ENCODE measurements at regions not wholly inside any gene's neighbourhood (a gene's known extent, or its start where the extent isn't known, plus 50 kb on each side); places are given as distances from the start of the nearest gene placed in this dataset.

DNA sequence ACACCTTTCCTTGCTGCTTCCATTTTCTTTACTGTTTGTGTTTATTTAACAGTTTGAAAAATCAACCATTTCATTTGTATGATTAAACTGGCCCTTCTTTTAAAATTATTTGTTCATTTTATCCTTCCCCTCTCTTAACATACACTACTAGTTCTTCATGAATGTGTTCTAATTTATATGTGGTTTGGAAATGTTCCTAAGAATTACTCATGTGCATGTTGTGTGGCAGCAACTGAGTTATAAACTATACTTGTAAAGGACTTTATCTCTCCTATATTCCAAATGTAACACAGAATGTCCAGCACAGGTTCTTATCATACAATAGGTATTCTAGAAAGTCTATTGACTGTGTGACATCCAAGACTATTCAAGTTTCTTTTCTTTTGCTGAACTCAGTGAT is 358.2 kb upstream of the MEF2C start:
- no peak for DNase-seq (ENCODE audit: low read depth in 2 of 2, low spot score in 1 of 2)

DNA sequence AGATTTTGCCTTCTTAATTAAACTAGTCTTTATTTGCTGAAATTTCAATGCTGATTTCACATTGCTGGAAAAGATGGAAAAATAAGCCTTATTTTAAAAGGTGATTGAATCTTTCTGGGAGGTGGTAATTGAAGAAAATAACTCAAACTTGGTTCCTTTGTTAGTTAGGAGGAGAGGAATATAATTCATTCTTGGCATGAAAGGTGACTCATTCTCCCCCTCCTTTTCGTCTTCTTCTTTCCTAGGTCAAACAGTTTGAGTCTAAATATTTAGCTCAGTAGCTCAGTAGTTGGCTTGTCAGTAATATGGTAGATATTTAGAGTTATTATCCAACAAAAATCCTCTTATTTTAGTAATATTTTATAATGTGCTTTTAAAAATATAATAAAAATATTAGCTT is 353.9 kb upstream of the MEF2C start:
- no peak for DNase-seq (ENCODE audit: low read depth in 2 of 2, low spot score in 1 of 2)

DNA sequence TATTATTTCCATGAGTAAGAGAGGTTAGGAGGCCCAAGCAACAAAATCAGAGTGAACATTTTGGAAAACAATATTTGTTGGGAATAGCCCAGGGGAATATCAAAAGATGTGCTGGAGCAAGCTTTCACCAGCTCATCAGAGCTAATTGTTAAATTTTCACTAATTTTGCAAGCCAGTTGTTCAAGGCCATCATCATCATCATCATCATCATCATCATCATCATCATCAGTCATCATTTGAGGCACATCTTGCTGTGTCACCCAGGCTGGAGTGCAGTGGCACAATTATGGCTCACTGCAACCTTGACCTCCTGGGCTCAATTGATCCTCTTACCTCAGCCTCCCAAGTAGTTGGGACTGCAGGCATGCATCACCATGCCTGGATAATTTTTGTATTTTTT is 350.5 kb upstream of the MEF2C start:
- DNase-seq (ENCODE audit: low read depth in 2 of 2, low spot score in 1 of 2) = no peak

DNA sequence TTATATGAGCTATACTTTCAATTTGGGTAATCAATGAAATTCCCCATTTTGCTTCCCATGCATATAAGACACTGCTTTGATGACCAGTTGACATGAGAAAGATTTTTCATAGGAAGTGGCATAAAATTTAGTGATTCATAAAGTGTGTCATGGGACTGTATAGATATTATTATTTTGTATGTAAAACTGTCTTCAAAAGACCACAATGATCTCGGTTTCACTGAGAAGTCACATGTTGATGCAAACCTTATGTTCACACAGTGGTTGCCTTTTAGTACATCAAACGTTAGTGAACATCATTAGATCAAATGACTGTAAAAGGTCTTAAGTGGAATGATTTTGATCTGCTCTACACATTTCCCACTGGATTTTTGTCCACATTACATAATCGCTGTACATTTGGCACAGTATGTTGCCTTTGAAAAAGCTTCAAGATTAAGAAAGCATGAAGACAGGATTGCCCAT is 349.2 kb upstream of the MEF2C start:
- no peak for DNase-seq (ENCODE audit: low read depth in 2 of 2, low spot score in 1 of 2)

DNA sequence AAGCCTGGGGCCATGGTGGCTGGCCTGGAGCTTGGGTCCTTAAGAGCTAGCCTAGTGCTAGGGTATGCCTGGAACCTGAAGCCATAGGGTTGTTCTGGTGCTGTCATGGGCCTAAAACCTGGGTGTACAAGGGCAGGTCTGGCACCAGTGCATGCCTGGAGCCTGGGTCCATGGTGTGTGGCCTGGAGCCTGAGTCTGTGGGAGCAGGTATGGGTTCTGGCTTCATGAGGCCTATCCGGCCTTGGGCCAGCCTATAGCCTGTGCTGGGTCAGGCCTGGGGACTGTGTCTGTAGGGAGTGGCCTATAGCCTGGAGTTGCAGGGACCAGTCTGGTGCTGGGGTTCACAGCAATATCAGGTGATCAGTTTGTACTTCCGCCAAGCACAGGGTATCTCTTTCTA is 347.2 kb upstream of the MEF2C start:
- no peak for DNase-seq (ENCODE audit: low read depth in 2 of 2, low spot score in 1 of 2)

DNA sequence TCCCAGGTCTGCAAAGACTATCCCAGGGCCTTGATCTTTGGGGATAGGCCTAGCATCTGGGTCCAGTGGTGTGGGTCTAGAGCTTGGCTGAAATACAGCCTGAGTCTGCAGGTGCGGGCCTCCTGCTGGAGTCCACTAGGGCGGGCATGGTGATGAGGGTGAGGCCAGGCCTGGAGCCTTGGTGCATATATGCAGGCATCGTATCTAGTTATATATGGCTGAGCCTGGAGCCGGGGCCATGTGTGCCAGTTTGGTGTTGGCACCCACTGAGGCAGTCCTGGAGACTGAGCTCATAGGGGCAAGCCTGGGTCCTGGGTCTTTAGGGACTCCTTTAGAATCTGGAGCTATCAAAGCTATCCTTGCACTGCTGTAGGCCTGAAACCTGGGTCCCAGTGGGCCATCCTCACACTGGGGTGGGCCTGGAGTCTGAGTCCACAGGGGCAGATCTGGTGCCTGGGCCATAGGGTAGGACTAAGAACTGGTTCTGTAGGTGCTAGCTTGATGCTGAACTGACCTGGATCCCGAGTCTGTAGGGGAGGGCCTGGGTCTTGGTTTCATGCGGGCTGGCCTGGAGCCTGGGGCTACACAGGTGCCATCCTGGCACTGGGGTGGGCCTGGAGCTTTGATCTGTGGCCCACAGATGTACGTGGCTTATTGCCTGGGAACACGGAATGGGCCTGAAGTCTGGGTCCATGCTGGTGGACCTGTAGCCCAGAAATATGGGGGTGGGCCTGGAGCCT is 346.5 kb upstream of the MEF2C start:
- DNase-seq (ENCODE audit: low read depth in 2 of 2, low spot score in 1 of 2) = no peak

DNA sequence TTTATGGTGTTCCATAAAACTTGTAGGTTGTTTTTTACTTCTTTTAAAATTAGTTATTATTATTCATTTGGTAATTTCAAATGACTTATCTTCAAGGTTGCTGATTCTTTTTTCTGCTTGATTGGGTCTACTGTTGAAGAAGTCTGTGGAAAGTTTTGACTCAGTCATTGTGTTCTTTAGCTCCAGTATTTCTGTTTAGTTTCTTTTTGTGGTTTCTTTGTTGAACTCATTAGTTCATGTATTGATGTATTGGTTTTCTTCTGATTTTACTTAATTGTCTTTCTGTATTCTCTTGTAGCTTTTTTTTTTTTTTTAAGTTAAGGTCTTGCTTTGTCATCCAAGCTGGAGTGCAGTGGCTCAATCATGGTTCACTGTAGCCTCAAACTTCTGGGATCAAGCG is 345.4 kb upstream of the MEF2C start:
- no peak for DNase-seq (ENCODE audit: low read depth in 2 of 2, low spot score in 1 of 2)

DNA sequence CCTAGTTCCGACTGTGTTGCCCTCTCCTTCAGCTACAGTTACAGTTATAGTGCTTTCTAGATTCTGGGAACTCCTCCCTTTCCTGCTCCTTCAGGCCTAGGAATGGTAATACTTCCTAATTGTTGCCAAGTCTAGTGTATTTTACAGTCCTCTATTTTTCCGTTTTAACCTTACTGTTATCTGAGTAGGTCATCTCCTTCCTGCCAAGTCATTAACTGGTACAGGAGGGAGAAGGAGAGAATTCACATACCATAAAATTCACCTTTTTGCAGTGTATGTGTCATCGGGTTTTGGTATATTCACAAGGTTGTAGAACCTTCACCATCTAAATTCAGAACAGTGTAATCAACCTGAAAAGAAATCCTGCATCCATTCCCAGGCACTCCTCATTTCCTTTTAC is 335.4 kb upstream of the MEF2C start:
- no peak for DNase-seq (ENCODE audit: low read depth in 2 of 2, low spot score in 1 of 2)

DNA sequence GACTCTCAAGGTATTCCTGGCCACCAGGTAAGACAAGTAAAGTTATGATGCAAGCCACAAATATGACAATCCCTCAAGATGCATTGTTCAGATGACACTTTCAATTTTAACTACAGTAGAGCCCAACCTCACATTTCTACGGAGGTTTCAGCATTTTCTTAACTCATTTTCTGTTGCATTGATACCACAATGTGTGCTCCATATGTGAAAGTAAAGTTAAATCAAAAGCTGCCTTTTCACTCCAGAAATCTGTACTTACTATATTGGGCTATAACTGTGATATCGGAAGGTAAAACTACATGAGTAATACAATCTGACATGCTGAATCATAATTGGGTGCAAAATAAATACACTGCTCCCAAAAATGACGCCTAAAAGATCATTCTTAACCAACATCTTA is 333.6 kb upstream of the MEF2C start:
- DNase-seq (ENCODE audit: low read depth in 2 of 2, low spot score in 1 of 2) = no peak

DNA sequence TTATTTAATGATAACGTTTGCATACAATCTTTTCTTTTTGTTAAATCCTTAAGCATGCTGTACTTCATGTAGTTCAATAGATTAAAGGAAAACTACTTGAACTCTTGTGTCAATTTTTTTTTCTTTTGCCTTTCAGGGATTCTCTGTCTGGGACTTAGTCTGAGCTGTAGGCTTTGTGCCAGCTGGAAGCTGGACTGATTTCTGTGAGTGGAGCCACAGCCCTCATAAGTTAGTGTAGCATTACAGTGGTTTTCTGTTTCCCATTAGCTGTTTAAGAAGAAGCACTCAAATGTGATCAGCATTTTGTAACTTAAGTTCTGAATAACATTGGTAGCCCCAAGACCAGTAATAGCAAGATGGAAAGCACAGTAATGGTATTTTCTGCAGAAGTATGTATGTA is 330.6 kb upstream of the MEF2C start:
- no peak for DNase-seq (ENCODE audit: low read depth in 2 of 2, low spot score in 1 of 2)

DNA sequence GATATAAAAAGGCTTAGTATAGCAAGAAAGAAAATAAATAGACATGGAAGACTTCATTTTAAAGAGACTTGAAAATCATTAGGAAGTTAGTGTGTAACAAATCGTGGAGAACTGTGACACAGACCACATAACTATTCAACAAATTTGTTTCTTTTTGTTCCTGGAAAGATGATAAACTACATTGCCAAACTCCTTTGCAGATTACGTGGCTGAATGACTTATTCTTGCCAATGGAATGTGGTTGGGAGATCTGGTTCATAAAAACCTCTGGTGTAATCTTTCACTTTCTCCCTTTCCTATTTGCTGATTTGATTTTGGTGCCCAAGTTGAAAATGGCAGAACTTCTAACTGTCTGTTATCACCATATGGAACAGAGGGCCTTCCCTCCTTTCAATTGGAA is 328.9 kb upstream of the MEF2C start:
- DNase-seq (ENCODE audit: low read depth in 2 of 2, low spot score in 1 of 2) = no peak

DNA sequence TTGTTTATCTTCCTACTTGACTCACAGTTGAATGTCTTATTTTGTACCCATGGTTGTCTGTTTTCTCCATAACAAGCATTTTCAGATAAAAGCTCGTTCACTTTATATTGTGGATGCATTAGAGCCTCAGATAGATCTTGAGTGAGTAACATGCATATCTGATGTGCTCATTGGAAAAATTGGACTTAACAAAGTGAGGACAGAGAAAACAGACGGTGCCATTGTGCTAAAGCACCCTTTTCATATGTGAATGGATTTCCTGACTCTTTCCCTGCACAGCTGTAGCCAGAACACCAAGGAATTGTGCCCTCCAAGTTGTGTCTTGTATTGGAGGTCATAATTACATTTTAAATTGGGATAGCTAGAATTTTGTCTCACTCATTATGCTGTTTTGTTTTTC is 325.8 kb upstream of the MEF2C start:
- DNase-seq (ENCODE audit: low read depth in 2 of 2, low spot score in 1 of 2) = no peak

DNA sequence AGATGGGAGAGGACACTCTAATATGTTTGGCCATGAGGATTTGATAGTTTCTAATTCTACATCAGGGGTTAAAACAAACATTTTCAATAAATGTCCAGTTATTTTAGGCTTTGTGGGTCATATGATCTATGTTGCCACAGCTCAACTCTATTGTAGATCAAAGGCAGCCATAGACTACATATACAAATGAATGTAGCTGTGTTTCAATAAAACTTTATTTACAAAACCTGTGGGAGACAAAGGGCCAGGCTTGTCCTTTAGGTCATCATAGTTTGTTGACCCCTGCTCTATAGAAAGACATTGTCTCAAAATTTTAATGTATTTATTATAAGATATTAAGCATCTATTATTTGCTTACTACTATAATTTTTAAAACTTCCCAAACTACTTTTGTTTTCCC is 325.4 kb upstream of the MEF2C start:
- no peak for DNase-seq (ENCODE audit: low read depth in 2 of 2, low spot score in 1 of 2)

DNA sequence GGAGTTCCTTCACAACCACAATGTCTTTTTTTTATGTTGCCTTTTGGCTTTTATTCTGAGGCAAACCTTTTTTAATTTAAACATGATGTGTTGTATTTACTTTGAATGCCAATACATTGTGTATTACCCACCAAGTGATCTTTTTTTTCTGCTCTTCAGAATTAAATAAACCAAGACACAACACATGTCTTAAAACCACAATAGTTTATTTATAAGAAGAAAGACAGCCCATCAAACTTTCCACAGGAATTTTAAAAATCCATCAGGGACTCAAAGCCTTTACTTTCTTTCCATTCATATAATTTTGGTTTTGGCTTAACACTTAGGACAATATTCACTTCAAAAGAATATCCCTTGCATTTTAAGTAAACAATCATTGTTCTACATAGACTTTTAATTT is 321.8 kb upstream of the MEF2C start:
- DNase-seq (ENCODE audit: low read depth in 2 of 2, low spot score in 1 of 2) = no peak

DNA sequence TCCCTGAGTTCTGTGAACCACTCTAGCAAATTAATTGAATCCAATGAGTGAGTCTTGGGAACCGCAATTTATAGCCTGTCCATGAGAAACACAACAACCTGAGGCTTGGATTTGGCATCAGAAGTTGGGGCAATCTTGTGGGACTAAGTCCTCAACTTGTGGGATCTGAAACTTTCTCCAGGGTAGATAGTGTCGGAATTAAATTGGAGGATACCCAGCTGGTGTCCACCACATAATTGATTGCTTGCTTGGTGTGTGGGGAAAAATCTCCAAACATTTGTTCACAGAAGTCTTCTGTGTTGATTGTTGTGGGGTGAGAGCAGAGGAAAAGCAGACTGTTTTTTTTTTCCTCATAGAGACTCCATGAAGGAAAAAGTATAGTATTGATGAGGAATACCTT is 320.6 kb upstream of the MEF2C start:
- no peak for DNase-seq (ENCODE audit: low read depth in 2 of 2, low spot score in 1 of 2)

DNA sequence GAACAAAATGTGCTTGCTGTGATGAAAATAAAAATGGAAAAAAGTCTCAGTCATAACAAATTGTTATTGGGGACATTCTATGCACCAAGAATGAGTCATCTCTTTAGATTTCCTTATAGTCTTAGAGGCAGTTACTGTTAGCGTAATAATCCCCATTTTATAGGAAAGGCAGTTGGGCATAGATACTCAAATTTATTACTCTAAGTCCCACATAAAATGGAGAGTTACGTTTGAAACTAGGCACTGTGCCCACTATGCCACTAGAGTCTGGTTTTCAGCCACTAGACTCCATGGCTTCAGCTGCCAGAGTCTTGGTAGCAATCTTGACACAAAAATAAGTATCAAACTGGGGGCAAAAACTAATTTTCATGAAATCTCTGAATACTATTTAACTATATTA is 317.9 kb upstream of the MEF2C start:
- no peak for DNase-seq (ENCODE audit: low read depth in 2 of 2, low spot score in 1 of 2)

DNA sequence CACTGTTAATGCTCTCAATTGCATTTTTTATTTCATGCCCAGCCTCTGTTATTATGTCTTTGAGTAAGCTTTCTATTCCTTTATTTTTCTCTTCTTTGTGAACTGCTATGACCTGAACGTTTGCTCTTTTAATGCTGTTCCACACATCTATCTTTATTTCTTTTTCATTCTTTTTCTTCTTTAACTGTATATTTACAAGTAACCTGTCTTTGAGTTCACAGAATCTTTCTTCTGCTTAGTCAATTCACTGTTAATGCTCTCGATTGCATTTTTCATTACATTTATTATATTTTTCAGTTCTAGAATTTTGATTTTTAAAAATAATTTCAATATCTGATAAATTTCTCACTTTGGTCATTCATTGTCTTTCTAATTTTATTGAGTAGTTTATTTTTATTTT is 316.3 kb upstream of the MEF2C start:
- DNase-seq (ENCODE audit: low read depth in 2 of 2, low spot score in 1 of 2) = no peak

DNA sequence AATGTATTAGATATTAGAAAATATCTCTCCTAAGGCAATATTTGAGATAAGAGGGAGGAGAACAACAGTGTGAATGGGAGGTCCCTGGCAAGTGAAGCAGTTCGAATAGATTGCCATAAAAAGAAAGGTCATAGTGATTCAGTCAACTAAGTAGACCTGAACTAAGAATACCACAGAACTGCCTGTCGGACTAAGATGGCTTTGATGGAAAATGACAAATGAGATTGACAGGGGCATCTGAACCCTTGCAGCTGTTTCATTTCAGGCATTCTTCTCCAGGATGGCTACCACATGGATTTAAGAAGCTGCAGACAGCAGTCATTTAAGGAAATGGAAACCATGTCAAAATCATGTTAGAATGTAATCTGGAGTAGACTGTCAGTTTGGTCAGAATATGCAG is 308.4 kb upstream of the MEF2C start:
- DNase-seq (ENCODE audit: low read depth in 2 of 2, low spot score in 1 of 2) = no peak

DNA sequence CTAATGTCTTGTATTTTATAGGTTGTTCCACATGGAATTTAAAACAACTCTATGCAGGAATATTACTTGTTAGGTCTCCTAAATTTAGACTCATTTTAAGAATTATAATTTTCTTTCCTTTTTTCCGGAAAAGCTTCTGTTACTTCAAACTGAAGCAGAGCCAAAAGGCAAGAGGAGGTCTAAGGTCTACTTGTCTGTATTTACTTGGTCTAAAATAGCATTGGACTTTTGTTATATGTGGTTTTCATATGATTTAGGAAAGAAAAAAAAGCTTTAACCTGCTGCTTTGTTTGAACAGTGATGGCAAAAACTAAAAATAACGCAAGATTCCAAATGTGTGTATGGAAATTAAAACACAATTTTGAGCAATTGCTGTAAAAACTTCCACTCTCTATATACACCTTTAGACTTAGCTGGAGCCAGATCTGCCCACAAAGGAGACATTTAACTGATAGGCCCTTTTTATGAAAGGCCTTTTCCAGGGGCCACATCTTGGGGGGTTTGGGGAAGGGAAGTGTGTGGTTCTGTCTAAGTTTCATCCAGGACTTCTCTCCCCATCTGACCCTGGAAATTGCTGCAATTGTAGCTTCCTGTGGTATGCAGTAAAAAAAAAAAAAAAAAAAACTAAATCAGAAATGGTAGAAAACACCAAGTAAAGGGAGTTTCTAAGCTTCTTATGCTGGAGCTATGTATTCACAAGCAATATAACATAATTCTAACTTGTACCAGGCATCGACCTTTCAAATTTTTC is 307.7 kb upstream of the MEF2C start:
- DNase-seq (ENCODE audit: low read depth in 2 of 2, low spot score in 1 of 2) = no peak

DNA sequence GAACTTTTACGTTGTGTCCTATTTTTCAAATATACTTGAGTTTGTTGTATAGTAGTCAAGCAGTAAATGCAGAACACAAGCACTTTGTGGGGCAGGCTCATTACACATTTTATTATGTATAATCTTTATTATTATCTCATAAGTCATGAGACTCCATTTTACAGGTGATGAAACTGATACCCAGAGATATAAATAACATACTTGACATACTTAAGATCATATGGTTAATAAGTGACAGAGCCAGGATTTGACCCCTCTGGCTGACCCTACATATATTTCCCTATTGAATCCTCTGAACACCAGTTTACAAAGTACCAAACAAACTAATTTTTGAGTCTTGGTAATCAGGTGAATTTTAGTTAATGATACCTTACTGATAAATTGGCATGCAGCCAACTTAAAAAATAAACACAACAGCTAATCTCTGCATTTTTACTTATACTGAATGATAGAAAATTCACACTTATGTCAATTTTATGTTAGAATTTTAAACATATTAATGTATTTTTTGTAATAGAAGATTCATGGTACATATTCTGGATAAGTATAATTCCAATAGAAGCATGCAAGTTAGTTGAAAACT is 305.0 kb upstream of the MEF2C start:
- DNase-seq (ENCODE audit: low read depth in 2 of 2, low spot score in 1 of 2) = no peak

DNA sequence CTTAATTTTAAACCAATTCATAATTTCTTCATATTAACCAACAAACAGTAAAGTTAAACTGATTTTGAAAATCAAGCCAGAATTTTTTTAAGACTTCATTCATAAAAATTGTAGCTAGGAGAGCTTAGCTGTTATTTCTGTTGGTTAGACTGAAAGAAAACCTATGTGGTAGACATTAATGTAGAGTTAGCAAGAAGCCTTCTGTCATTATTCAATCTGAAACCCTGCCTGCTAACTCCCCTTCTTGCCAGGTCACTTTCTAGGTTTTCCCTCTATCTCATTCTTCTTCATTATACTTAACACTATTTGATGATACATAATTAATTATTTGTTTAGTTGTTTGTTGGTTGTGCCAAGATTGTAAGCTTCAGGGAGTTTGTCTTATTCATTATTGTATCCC is 304.3 kb upstream of the MEF2C start:
- DNase-seq (ENCODE audit: low read depth in 2 of 2, low spot score in 1 of 2) = no peak

DNA sequence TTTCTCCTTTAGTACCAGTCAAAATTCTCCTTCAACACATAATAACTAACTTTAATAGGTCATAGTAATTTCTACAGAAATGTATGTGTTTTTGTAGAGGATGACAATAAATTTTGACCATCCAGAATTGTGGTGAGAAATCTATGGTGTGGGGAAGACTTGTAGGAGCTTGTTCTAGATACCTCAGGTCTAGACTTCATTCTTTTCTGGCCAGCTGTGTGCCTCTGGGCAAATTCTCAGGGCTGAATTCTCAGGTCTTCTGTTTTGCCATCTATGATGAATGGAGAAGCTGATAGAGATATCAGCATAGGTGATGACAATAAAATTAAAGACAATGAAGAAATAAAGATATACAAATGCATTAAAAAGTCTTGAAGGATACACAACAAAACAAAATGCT is 298.6 kb upstream of the MEF2C start:
- DNase-seq (ENCODE audit: low read depth in 2 of 2, low spot score in 1 of 2) = no peak

DNA sequence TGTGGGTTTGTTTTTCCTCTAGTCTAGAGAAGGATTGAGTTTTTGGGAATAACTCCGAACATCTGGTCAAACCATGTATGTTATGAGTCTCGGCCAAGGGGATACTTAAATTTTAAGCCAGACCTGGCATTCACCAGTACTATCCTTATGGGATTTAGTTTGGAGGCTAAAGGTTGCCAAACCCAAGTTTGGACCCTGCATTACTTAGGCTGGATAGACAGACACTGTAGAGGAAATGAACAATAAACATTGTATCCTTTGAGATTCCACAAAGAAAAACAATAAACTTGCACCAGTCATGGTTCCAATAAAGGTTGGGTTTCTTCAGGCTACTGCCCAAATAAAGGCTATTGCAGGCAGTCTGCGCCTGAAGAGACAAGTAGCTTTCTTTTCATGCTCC is 296.7 kb upstream of the MEF2C start:
- no peak for DNase-seq (ENCODE audit: low read depth in 2 of 2, low spot score in 1 of 2)

All from stimulated activated CD8-positive, alpha-beta memory T cell treated with anti-CD3 and anti-CD28 coated beads, Interleukin-4, amount 100 ng/mL, for 1 hour (primary cell).